ENCODE measurements at regions not wholly inside any gene's neighbourhood (a gene's known extent, or its start where the extent isn't known, plus 50 kb on each side); places are given as distances from the start of the nearest gene placed in this dataset.

DNA sequence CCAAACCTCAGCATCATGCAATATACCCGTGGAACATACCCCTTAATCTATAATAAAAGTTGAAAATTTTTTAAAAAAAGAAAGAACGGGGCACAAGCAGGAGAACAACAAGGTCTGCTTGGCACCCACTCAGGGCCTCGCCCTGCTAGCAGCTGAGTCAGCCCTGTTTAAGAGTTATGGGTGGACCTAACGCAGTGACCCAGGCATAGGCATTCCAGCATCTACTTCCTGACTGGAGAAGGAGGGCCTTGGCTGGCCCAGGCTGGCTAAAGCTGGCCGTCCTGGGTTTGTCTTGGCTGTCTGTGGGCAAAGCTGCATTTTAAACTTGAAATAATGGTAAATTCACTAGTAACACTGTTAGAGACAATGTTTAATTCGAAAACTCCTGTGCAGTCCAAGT lies 236.7 kb upstream of the PGRMC2 start:
- Histone ChIP-seq H3K4ac (ENCODE audit: low read depth, low read length) (peak overlapping the region; percentile 82), H2BK15ac (ENCODE audit: low read depth, low read length) (peak overlapping the region; percentile 98; the same call in 2 of the 3 replicates), H4K8ac (ENCODE audit: low read depth in 2 of 2, low read length in 2 of 2) (peak overlapping the region; percentile 60 to 62), H3K36me3 (ENCODE audit: control insufficient read depth, insufficient read depth, low read length) (no peaks in the 10 kb centered on the region), H3K14ac (replicated peaks; ENCODE audit: low read depth, low read length) (peak overlapping the region; percentile 68), H2AFZ (replicated peaks; ENCODE audit: low read length, poor library complexity) (peak overlapping the region; percentile 72), H3K18ac (ENCODE audit: low read depth, low read length) (peak overlapping the region; percentile 24; the same call in 1 of the 2 replicates), H2AK9ac (replicated peaks; ENCODE audit: low read depth, low read length, poor library complexity) (peak overlapping the region; percentile 11), H3K4me1 (ENCODE audit: control insufficient read depth, insufficient read depth, low read length) (peaks cover 31% of the 10 kb centered on the region), H3K79me1 (ENCODE audit: low read depth in 1 of 2, low read length in 2 of 2) (no peaks in the 10 kb centered on the region), H3K27ac (ENCODE audit: insufficient read depth, low read length) (peak overlapping the region; percentile 34), H2BK20ac (ENCODE audit: low read depth, low read length) (peak overlapping the region; percentile 77), H3K4me3 (ENCODE audit: insufficient read depth, low read depth, low read length) (no peak overlapping the region), H4K91ac (ENCODE audit: insufficient read depth, low read depth, low read length) (peak overlapping the region; percentile 72), H3K9me1 (ENCODE audit: insufficient read depth, low read length) (peaks cover 10% of the 10 kb centered on the region), H3K27me3 (ENCODE audit: control insufficient read depth, insufficient read depth, low read length) (no peaks in the 10 kb centered on the region), H2BK5ac (ENCODE audit: low read depth, low read length, poor library complexity, severe bottlenecking) (peak overlapping the region; percentile 74), H2AK5ac (ENCODE audit: low read depth, low read length) (peak overlapping the region; percentile 64), H3K56ac (ENCODE audit: extremely low read depth, insufficient read depth, low read length) (no peak overlapping the region), H3K9ac (ENCODE audit: low read depth, low read length) (no peak overlapping the region), H4K20me1 (ENCODE audit: insufficient read depth, low read length) (no peaks in the 10 kb centered on the region), H3K4me2 (ENCODE audit: low read depth, low read length) (no peak overlapping the region), H3K9me3 (ENCODE audit: control insufficient read depth, insufficient read depth, low read length) (no peaks in the 10 kb centered on the region), H3K23ac (ENCODE audit: low read depth, low read length) (no peak overlapping the region), H4K5ac (ENCODE audit: low read depth, low read length) (peak overlapping the region; percentile 56; the same call in 1 of the 2 replicates), H2BK120ac (ENCODE audit: low read depth, low read length) (peak overlapping the region; percentile 92)
- dilution Hi-C loops (cut with HindIII; ENCODE audit: low sequenced_read_pairs, unreplicated experiment), result no loop called here
- ATAC-seq (ENCODE audit: low read depth) (no peak), DNase-seq (peak; percentile 65)
- CTCF ChIA-PET, result no interaction called here
- WGBS, 2 experiments (ENCODE audit: extremely low coverage in 2 of 2, insufficient read length in 1 of 2), result 56% methylated on average over 2 of the region's 6 CpGs; no CpG with 5 or more reads in 1 of the 2 experiments
- in situ Hi-C loops (cut with MboI; ENCODE audit: low sequenced_read_pairs), result no loop called here
- POLR2A ChIA-PET (ENCODE audit: unreplicated experiment), result no interaction called here
- no TSS peak for BruUV-seq (replicated peaks)
- intact Hi-C loops (cut with micrococcal nuclease), result loop anchor here (10.0 kb wide), 1 partner anchor 170 kb away; no protein-coding TSS in a partner anchor
- no peak for TF ChIP-seq POLR2A (IDR thresholded peaks at IDR 0.05; ENCODE audit: low read depth, low read length)
- TF ChIP-seq RFX5 (IDR thresholded peaks at IDR 0.05; ENCODE audit: low read depth, low read length), result no peak
- no peak for TF ChIP-seq BHLHE40 (IDR thresholded peaks at IDR 0.05; ENCODE audit: low read depth, low read length)
- TF ChIP-seq, protein P1, sequence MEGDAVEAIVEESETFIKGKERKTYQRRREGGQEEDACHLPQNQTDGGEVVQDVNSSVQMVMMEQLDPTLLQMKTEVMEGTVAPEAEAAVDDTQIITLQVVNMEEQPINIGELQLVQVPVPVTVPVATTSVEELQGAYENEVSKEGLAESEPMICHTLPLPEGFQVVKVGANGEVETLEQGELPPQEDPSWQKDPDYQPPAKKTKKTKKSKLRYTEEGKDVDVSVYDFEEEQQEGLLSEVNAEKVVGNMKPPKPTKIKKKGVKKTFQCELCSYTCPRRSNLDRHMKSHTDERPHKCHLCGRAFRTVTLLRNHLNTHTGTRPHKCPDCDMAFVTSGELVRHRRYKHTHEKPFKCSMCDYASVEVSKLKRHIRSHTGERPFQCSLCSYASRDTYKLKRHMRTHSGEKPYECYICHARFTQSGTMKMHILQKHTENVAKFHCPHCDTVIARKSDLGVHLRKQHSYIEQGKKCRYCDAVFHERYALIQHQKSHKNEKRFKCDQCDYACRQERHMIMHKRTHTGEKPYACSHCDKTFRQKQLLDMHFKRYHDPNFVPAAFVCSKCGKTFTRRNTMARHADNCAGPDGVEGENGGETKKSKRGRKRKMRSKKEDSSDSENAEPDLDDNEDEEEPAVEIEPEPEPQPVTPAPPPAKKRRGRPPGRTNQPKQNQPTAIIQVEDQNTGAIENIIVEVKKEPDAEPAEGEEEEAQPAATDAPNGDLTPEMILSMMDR (conservative IDR thresholded peaks at IDR 0.05; ENCODE audit: low read depth, low read length), result no peak
- no peak for TF ChIP-seq MAZ (IDR thresholded peaks at IDR 0.05; ENCODE audit: borderline replicate concordance, low read depth, low read length)
- TF ChIP-seq, protein P2, sequence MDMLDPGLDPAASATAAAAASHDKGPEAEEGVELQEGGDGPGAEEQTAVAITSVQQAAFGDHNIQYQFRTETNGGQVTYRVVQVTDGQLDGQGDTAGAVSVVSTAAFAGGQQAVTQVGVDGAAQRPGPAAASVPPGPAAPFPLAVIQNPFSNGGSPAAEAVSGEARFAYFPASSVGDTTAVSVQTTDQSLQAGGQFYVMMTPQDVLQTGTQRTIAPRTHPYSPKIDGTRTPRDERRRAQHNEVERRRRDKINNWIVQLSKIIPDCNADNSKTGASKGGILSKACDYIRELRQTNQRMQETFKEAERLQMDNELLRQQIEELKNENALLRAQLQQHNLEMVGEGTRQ (IDR thresholded peaks at IDR 0.05; ENCODE audit: low read depth, low read length), result no peak
- no peak for TF ChIP-seq CEBPB (IDR thresholded peaks at IDR 0.05; ENCODE audit: low read depth, low read length)

Data from IMR-90 (cell line).